Breast epithelium (tissue), 4 donors: ENCODE measurements at regions not wholly inside any gene's neighbourhood (a gene's known extent, or its start where the extent isn't known, plus 50 kb on each side); places are given as distances from the start of the nearest gene placed in this dataset.

Experiments
- DNase-seq, 2 donors: peaks; one replicate each; pipeline ENCODE4 v3.0.0-alpha.2; 2019; ENCODE audit warnings: low spot score in 2 of 2
- H3K27ac ChIP-seq, 2 donors: fragments of 200-600 bp; sonication (generic) in 1 of 2; one replicate each; pipeline ENCODE4 v1.5.1; 2016 to 2019; ENCODE audit warnings: mild to moderate bottlenecking in 1 of 2
- H3K27me3 ChIP-seq, 2 donors: fragments of 200-600 bp; sonication (generic) in 1 of 2; one replicate each; pipeline versions ENCODE4 v1.5.1 to v1.6.0; 2017 to 2019; ENCODE audit warnings: control low read depth in 1 of 2, mild to moderate bottlenecking in 1 of 2
- H3K36me3 ChIP-seq: fragments of 200-600 bp; one replicate; pipeline ENCODE4 v1.5.1; 2019
- H3K4me1 ChIP-seq, 2 donors: fragments of 200-600 bp; sonication (generic); one replicate each; pipeline ENCODE4 v1.5.1; 2016 to 2019; ENCODE audit warnings: control low read depth in 1 of 2
- H3K4me3 ChIP-seq, 3 donors: fragments of 200-600 bp; sonication (generic); 1 replicate in 2 of 3; 2 replicates in 1 of 3; pipeline ENCODE4 v1.5.1; 2016 to 2019; ENCODE audit warnings: mild to moderate bottlenecking in 3 of 3, moderate library complexity in 2 of 3
- H3K9me3 ChIP-seq, 2 donors: fragments of 200-600 bp; sonication (generic) in 1 of 2; one replicate each; pipeline ENCODE4 v1.5.1; 2016 to 2019; ENCODE audit warnings: control low read depth in 1 of 2
- CTCF ChIP-seq, 3 donors: fragments of 450-650 bp; IDR thresholded peaks; one replicate each; pipeline ENCODE4 v1.5.1; 2016 to 2017; ENCODE audit warnings: antibody characterized with exemption in 3 of 3, mild to moderate bottlenecking in 3 of 3, moderate library complexity in 3 of 3
- POLR2A ChIP-seq: fragments of 450-650 bp; IDR thresholded peaks from one replicate; pipeline ENCODE4 v1.6.1; 2016; ENCODE audit warnings: antibody characterized with exemption, mild to moderate bottlenecking, moderate library complexity
- POLR2AphosphoS5 ChIP-seq, 3 donors: sonication (generic); formaldehyde crosslinking; IDR thresholded peaks; one replicate each; pipeline ENCODE4 v1.6.1; 2017; ENCODE audit warnings: antibody characterized with exemption in 3 of 3
- intact Hi-C: fragments of 100-400 bp; cut with DNase I; formaldehyde crosslinking; loops from one replicate; pipeline ENCODE4 v1.15.1; 2023; ENCODE audit warnings: low total_unique reads

DNA sequence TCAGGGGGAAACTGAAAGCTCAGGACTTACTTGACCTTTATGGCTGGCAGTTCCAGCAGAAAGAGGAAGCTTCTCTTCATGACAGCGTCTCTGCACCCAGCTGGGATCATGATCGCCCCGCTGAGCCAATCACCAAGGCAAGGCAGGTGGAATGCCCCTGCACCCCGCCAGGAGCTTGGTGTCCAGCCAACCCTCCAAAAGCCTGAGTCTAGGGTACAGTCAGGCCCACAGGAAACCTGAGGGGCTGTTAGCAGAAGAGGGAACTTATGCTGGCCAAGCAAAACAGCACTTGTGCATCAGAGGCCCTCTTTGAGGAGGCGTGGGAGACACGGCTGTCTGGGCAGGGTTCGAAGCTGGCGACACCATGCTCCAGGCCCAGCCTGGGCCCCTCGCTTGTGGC, 188.3 kb upstream of the GMDS start:
- no peaks in the 10 kb centered on the region for H3K27me3 ChIP-seq
- H3K9me3 ChIP-seq: no peaks in the 10 kb centered on the region
- H3K4me3 ChIP-seq: no peak overlapping the region
- DNase-seq: no peak
- TF ChIP-seq POLR2AphosphoS5 (IDR thresholded peaks at IDR 0.05): no peak
- TF ChIP-seq POLR2A: no peak
- TF ChIP-seq CTCF (IDR thresholded peaks at IDR 0.05): no peak
- intact Hi-C loops: no loop called here
- no peak overlapping the region for H3K27ac ChIP-seq
- H3K36me3 ChIP-seq: no peaks in the 10 kb centered on the region
- H3K4me1 ChIP-seq: no peaks in the 10 kb centered on the region

DNA sequence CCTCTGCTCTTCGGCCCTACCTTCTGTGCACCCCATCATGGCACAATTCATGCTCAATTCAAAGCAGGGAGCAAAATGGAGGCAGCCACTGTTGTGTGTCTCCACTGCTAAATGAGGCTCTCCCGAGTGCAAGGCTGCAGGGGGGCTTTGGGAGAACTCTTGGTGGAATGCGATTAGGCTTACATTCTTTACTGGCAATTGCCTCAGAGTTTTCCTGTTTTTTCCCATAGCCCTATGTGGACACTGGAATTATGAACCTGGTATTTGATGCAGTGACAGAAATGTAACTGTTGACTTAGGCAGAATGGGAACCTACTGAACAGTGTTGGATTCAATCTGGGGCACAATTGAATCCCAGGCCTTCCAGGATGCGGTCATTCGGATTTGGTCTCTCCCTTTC, 187.9 kb upstream of the GMDS start:
- H3K9me3 ChIP-seq: no peaks in the 10 kb centered on the region
- H3K27me3 ChIP-seq: no peaks in the 10 kb centered on the region
- H3K36me3 ChIP-seq: no peaks in the 10 kb centered on the region
- H3K4me1 ChIP-seq: no peaks in the 10 kb centered on the region
- intact Hi-C loops: no loop called here
- no peak for DNase-seq
- H3K4me3 ChIP-seq: no peak overlapping the region
- no peak overlapping the region for H3K27ac ChIP-seq
- TF ChIP-seq CTCF (IDR thresholded peaks at IDR 0.05): no peak
- no peak for TF ChIP-seq POLR2A
- no peak for TF ChIP-seq POLR2AphosphoS5 (IDR thresholded peaks at IDR 0.05)

DNA sequence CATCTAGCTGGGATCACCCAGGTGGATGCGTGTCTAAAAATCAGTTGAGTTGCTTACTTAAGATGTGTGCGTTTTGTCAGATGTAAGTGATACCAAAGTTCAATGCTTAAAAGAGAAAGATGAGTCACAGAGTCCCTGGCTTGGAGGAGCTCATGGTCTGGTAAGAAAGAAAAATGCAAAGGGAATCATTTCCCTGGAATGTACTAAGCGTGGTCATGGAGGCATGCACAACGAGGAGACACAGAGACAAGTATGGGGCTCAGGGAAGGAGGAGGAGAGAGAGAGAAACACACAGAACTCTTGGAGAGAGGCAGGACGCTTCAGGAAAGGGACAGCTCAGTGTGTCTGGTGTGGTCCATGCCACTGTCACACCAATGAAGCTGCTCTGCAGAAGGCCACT, 186.9 kb upstream of the GMDS start:
- Histone ChIP-seq H3K9me3 (no peaks in the 10 kb centered on the region), H3K27me3 (no peaks in the 10 kb centered on the region), H3K4me3 (no peak overlapping the region), H3K4me1 (no peaks in the 10 kb centered on the region), H3K36me3 (no peaks in the 10 kb centered on the region), H3K27ac (no peak overlapping the region)
- TF ChIP-seq POLR2AphosphoS5 (IDR thresholded peaks at IDR 0.05) (no peak), POLR2A (no peak), CTCF (IDR thresholded peaks at IDR 0.05) (no peak)
- DNase-seq: no peak
- intact Hi-C loops: no loop called here

DNA sequence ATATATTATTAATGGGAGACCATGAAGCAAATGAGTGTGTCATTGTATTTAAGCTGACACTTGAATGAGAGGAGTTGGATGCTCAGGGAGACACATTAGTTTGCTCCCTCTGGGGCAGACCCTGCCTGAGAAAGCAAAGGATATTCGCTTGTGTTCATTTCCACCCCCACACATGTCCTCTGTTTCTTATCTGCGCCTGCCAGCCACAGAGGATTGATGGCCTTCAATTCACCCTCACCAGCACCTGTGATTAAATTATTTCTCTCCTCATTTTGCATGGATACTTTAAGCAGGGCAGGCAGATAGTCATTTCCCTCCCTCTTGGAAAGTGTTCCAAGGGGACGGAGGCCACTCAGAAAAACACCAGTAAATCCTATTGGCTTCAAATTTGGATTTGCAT, 185.2 kb upstream of the GMDS start:
- Histone ChIP-seq H3K27me3 (no peaks in the 10 kb centered on the region), H3K4me1 (no peaks in the 10 kb centered on the region), H3K27ac (no peak overlapping the region), H3K36me3 (no peaks in the 10 kb centered on the region), H3K9me3 (no peaks in the 10 kb centered on the region), H3K4me3 (no peak overlapping the region)
- TF ChIP-seq POLR2AphosphoS5 (IDR thresholded peaks at IDR 0.05): no peak
- DNase-seq: no peak
- intact Hi-C loops: no loop called here

DNA sequence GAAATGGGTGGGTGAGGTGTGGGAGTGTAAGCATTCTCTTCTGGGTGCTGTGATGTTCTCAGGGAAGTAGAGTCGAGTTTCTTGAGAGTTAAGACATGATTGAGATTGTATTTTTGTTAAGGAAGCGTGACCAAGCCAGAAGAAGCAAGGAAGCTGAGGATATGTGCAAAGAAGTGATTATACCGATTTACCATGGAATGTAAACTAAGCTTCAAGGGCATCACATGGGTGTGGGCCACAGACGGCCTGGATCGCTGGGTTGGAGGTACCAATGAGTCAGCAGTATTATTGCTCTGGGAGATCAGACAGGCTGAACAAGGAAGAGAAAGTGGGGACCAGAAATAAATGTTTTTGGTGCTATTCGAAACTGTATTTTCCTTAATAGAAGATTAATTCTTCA, 184.1 kb upstream of the GMDS start:
- no peak overlapping the region for H3K4me3 ChIP-seq
- H3K4me1 ChIP-seq: no peaks in the 10 kb centered on the region
- no peak overlapping the region for H3K27ac ChIP-seq
- no peaks in the 10 kb centered on the region for H3K27me3 ChIP-seq
- intact Hi-C loops: loop anchor here (10.0 kb wide), 1 partner anchor 1115 kb away; no protein-coding TSS in a partner anchor
- DNase-seq: no peak
- H3K9me3 ChIP-seq: no peaks in the 10 kb centered on the region
- H3K36me3 ChIP-seq: no peaks in the 10 kb centered on the region
- TF ChIP-seq POLR2A: no peak
- TF ChIP-seq POLR2AphosphoS5 (IDR thresholded peaks at IDR 0.05): no peak
- TF ChIP-seq CTCF (IDR thresholded peaks at IDR 0.05): no peak

GRCh38 chr6:2429032-2429431, 183.6 kb upstream of the GMDS start:
- Histone ChIP-seq H3K36me3 (no peaks in the 10 kb centered on the region), H3K9me3 (no peaks in the 10 kb centered on the region), H3K4me1 (no peaks in the 10 kb centered on the region), H3K4me3 (no peak overlapping the region), H3K27ac (no peak overlapping the region), H3K27me3 (no peaks in the 10 kb centered on the region)
- intact Hi-C loops: loop anchor here (10.0 kb wide), 1 partner anchor 1116 kb away; no protein-coding TSS in a partner anchor
- no peak for TF ChIP-seq CTCF (IDR thresholded peaks at IDR 0.05)
- no peak for TF ChIP-seq POLR2A
- DNase-seq: no peak
